ENCODE measurements at regions not wholly inside any gene's neighbourhood (a gene's known extent, or its start where the extent isn't known, plus 50 kb on each side); places are given as distances from the start of the nearest gene placed in this dataset.
"Not testable (repeated sequence)": the region's sequence is repeated elsewhere in the genome, so short reads cannot be mapped to it uniquely, and the experiment has no call there.

DNA sequence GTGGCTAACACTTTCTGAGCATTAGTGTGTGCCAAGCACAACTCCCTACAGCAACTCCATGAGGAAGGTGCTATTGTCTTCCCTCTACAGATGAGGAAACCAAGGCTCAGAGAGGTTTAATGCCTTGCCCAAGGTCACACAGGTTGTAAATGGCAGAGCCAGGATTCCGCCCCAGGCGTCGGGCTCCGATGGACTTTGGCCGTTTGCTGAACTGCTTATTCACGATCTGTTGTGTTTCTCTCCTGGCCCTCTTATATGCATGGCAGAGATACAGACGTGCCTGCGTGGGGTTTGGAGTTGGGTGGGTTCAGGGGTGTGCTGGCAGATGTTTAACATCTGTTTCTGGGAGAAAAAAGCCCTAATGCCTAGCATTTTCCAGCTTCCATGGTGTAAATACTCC is 117.4 kb downstream of the ZNF267 start:
- H3K9me3 ChIP-seq (replicated peaks in 1 of 2; ENCODE audit: control insufficient read depth in 1 of 2, insufficient read depth in 1 of 2, low read length in 2 of 2); H3K9ac ChIP-seq (ENCODE audit: insufficient read depth, low read length, poor library complexity, severe bottlenecking); H3K4me2 ChIP-seq (replicated peaks; ENCODE audit: extremely low read depth, low read length, poor library complexity, severe bottlenecking); DNase-seq; H4K20me1 ChIP-seq (ENCODE audit: insufficient read depth, low read length); H3K36me3 Mint-ChIP-seq; H3K36me3 ChIP-seq (replicated peaks in 1 of 2; ENCODE audit: control insufficient read depth in 1 of 2, insufficient read depth in 2 of 2, low read length in 2 of 2); H3K4me1 ChIP-seq (ENCODE audit: control insufficient read depth in 1 of 2, insufficient read depth in 2 of 2, low read length in 2 of 2); H3K27ac Mint-ChIP-seq; H3K4me3 ChIP-seq (replicated peaks in 1 of 3; ENCODE audit: low read depth in 2 of 3, low read length in 3 of 3); H3K9me3 Mint-ChIP-seq; H3K79me2 ChIP-seq (ENCODE audit: insufficient read depth, low read length); intact Hi-C loops (cut with micrococcal nuclease); H3K27me3 ChIP-seq (ENCODE audit: control insufficient read depth in 2 of 2, insufficient read depth in 2 of 2, low read length in 2 of 2); H3K4me1 Mint-ChIP-seq; H3K27me3 Mint-ChIP-seq (ENCODE audit: low read depth in 3 of 3); H3K4me3 Mint-ChIP-seq; H2AFZ ChIP-seq (ENCODE audit: insufficient read depth, low read depth, low read length, poor library complexity, severe bottlenecking); H3K27ac ChIP-seq (ENCODE audit: low read depth in 1 of 2, low read length in 2 of 2): not testable (repeated sequence)
- 94% methylated on average over 5 of the region's 8 CpGs for WGBS (ENCODE audit: insufficient coverage)

DNA sequence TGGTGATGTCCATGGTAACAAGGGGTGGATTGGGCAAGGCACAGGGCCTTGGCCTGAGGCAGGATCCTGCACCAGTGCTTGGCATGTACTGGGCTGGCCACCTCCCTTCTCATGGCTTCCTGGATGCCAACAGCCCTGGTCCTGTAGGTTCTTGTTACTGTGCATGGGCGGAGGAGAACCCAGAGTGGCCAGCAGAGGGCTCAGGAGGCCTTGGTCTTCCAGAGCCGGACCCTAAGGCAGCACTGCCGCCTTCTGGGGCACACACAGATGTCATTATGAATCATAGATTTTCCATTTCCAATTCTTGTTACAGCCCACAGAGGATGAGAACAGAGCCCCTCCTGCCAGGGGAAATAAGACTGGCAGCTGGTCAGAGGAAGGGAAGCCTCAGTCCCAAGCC is 122.7 kb downstream of the ZNF267 start:
- H2AFZ ChIP-seq (ENCODE audit: insufficient read depth, low read depth, low read length, poor library complexity, severe bottlenecking); H3K27me3 ChIP-seq (ENCODE audit: control insufficient read depth in 2 of 2, insufficient read depth in 2 of 2, low read length in 2 of 2); H3K4me1 ChIP-seq (ENCODE audit: control insufficient read depth in 1 of 2, insufficient read depth in 2 of 2, low read length in 2 of 2); H3K4me3 Mint-ChIP-seq; H3K36me3 ChIP-seq (replicated peaks in 1 of 2; ENCODE audit: control insufficient read depth in 1 of 2, insufficient read depth in 2 of 2, low read length in 2 of 2); H3K36me3 Mint-ChIP-seq; H3K9me3 Mint-ChIP-seq; H3K79me2 ChIP-seq (ENCODE audit: insufficient read depth, low read length); intact Hi-C loops (cut with micrococcal nuclease); DNase-seq; H3K27me3 Mint-ChIP-seq (ENCODE audit: low read depth in 3 of 3); H3K9ac ChIP-seq (ENCODE audit: insufficient read depth, low read length, poor library complexity, severe bottlenecking); H3K4me2 ChIP-seq (replicated peaks; ENCODE audit: extremely low read depth, low read length, poor library complexity, severe bottlenecking); H4K20me1 ChIP-seq (ENCODE audit: insufficient read depth, low read length); H3K4me3 ChIP-seq (replicated peaks in 1 of 3; ENCODE audit: low read depth in 2 of 3, low read length in 3 of 3); H3K27ac ChIP-seq (ENCODE audit: low read depth in 1 of 2, low read length in 2 of 2); H3K27ac Mint-ChIP-seq; H3K4me1 Mint-ChIP-seq; H3K9me3 ChIP-seq (replicated peaks in 1 of 2; ENCODE audit: control insufficient read depth in 1 of 2, insufficient read depth in 1 of 2, low read length in 2 of 2): not testable (repeated sequence)
- no CpG with 5 or more reads among the region's 3 CpGs for WGBS (ENCODE audit: insufficient coverage)
- TF ChIP-seq CTCF (IDR thresholded peaks at IDR 0.05), result peak; percentile 14

GRCh38 chr16:32002496-32002895 is 128.9 kb downstream of the ZNF267 start:
- H3K27ac ChIP-seq (ENCODE audit: low read depth in 1 of 2, low read length in 2 of 2); DNase-seq; H3K36me3 ChIP-seq (replicated peaks in 1 of 2; ENCODE audit: control insufficient read depth in 1 of 2, insufficient read depth in 2 of 2, low read length in 2 of 2); H3K4me3 ChIP-seq (replicated peaks in 1 of 3; ENCODE audit: low read depth in 2 of 3, low read length in 3 of 3); H3K4me2 ChIP-seq (replicated peaks; ENCODE audit: extremely low read depth, low read length, poor library complexity, severe bottlenecking); H3K27me3 ChIP-seq (ENCODE audit: control insufficient read depth in 2 of 2, insufficient read depth in 2 of 2, low read length in 2 of 2); H4K20me1 ChIP-seq (ENCODE audit: insufficient read depth, low read length); H3K36me3 Mint-ChIP-seq; H3K4me3 Mint-ChIP-seq; H3K27ac Mint-ChIP-seq; H3K79me2 ChIP-seq (ENCODE audit: insufficient read depth, low read length); H2AFZ ChIP-seq (ENCODE audit: insufficient read depth, low read depth, low read length, poor library complexity, severe bottlenecking); H3K27me3 Mint-ChIP-seq (ENCODE audit: low read depth in 3 of 3); H3K9me3 ChIP-seq (replicated peaks in 1 of 2; ENCODE audit: control insufficient read depth in 1 of 2, insufficient read depth in 1 of 2, low read length in 2 of 2); H3K4me1 Mint-ChIP-seq; H3K9ac ChIP-seq (ENCODE audit: insufficient read depth, low read length, poor library complexity, severe bottlenecking); intact Hi-C loops (cut with micrococcal nuclease); H3K4me1 ChIP-seq (ENCODE audit: control insufficient read depth in 1 of 2, insufficient read depth in 2 of 2, low read length in 2 of 2): not testable (repeated sequence)
- peaks cover 5 to 18% (median 8%) of the 10 kb centered on the region in 7 donors for H3K9me3 Mint-ChIP-seq
- WGBS (ENCODE audit: insufficient coverage), result 91% methylated on average over 3 of the region's 9 CpGs

GRCh38 chr16:32003819-32004218 is 130.2 kb downstream of the ZNF267 start:
- H3K9me3 Mint-ChIP-seq, result peaks cover 5 to 18% (median 8%) of the 10 kb centered on the region in 7 donors
- H3K4me1 ChIP-seq (ENCODE audit: control insufficient read depth in 1 of 2, insufficient read depth in 2 of 2, low read length in 2 of 2); H3K27me3 Mint-ChIP-seq (ENCODE audit: low read depth in 3 of 3); intact Hi-C loops (cut with micrococcal nuclease); H3K36me3 ChIP-seq (replicated peaks in 1 of 2; ENCODE audit: control insufficient read depth in 1 of 2, insufficient read depth in 2 of 2, low read length in 2 of 2); H4K20me1 ChIP-seq (ENCODE audit: insufficient read depth, low read length); H3K4me1 Mint-ChIP-seq; H3K4me3 ChIP-seq (replicated peaks in 1 of 3; ENCODE audit: low read depth in 2 of 3, low read length in 3 of 3); H3K4me2 ChIP-seq (replicated peaks; ENCODE audit: extremely low read depth, low read length, poor library complexity, severe bottlenecking); H3K9ac ChIP-seq (ENCODE audit: insufficient read depth, low read length, poor library complexity, severe bottlenecking); H3K4me3 Mint-ChIP-seq; H3K27ac ChIP-seq (ENCODE audit: low read depth in 1 of 2, low read length in 2 of 2); H3K27me3 ChIP-seq (ENCODE audit: control insufficient read depth in 2 of 2, insufficient read depth in 2 of 2, low read length in 2 of 2); H3K9me3 ChIP-seq (replicated peaks in 1 of 2; ENCODE audit: control insufficient read depth in 1 of 2, insufficient read depth in 1 of 2, low read length in 2 of 2); H2AFZ ChIP-seq (ENCODE audit: insufficient read depth, low read depth, low read length, poor library complexity, severe bottlenecking); H3K27ac Mint-ChIP-seq; H3K79me2 ChIP-seq (ENCODE audit: insufficient read depth, low read length); H3K36me3 Mint-ChIP-seq; DNase-seq: not testable (repeated sequence)
- WGBS (ENCODE audit: insufficient coverage), result no CpG with 5 or more reads among the region's 7 CpGs
